ENCODE measurements at regions not wholly inside any gene's neighbourhood (a gene's known extent, or its start where the extent isn't known, plus 50 kb on each side); places are given as distances from the start of the nearest gene placed in this dataset.

DNA sequence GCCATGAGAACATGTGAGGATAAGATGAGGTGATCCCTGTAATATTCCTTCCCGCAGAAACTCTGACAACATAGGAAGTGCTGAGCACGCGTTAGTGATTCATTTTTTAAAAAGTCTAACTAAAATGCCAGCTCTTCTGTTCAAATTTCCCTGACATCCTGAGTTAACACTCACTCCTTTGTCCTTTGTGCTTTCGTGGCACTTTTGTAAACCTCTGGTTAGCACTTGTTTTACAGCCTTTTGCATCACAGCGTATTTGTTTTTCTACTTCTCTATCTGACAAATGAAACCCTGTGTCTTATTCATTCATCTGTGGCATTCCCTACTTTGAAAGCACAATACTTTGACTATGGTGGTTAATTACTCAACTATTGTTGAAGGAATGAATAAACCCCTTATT lies 313.6 kb downstream of the NUAK1 start:
- Mint-ChIP-seq H3K4me1 (no peaks in the 10 kb centered on the region), H3K27me3 (peaks cover 6% of the 10 kb centered on the region), H3K9me3 (no peaks in the 10 kb centered on the region), H3K36me3 (ENCODE audit: low read depth) (no peaks in the 10 kb centered on the region), H3K27ac (no peak overlapping the region), H3K4me3 (no peak overlapping the region)
- TF ChIP-seq, protein P1, sequence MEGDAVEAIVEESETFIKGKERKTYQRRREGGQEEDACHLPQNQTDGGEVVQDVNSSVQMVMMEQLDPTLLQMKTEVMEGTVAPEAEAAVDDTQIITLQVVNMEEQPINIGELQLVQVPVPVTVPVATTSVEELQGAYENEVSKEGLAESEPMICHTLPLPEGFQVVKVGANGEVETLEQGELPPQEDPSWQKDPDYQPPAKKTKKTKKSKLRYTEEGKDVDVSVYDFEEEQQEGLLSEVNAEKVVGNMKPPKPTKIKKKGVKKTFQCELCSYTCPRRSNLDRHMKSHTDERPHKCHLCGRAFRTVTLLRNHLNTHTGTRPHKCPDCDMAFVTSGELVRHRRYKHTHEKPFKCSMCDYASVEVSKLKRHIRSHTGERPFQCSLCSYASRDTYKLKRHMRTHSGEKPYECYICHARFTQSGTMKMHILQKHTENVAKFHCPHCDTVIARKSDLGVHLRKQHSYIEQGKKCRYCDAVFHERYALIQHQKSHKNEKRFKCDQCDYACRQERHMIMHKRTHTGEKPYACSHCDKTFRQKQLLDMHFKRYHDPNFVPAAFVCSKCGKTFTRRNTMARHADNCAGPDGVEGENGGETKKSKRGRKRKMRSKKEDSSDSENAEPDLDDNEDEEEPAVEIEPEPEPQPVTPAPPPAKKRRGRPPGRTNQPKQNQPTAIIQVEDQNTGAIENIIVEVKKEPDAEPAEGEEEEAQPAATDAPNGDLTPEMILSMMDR (IDR thresholded peaks at IDR 0.05), result no peak
- POLR2A ChIA-PET, result no interaction called here
- CTCF ChIA-PET, result no interaction called here
- DNase-seq (no peak), ATAC-seq (ENCODE audit: low read depth) (no peak)
- intact Hi-C loops (cut with micrococcal nuclease), result no loop called here

DNA sequence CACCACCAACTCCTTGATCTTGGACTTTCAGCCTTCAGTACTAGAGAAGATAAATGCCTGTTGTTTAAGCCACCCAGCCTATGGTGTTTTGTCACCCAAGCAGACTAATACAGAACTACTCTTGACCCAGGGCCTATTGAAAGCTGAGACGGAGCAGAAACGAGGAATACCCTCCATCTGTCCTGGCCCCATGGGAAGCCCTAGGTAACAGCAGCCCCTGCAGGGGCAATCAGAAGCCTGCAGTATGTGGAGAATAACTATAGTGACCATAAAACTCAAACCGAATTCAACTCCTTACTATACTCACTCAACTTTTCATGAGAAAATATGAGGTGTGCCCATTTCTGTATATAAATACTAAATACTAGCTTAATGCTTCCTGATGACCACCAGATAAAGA lies 307.4 kb downstream of the NUAK1 start:
- Mint-ChIP-seq H3K27ac (no peak overlapping the region), H3K4me3 (no peak overlapping the region), H3K9me3 (no peaks in the 10 kb centered on the region), H3K36me3 (ENCODE audit: low read depth) (no peaks in the 10 kb centered on the region), H3K4me1 (no peaks in the 10 kb centered on the region), H3K27me3 (no peaks in the 10 kb centered on the region)
- ChIA-PET CTCF (no interaction called here), POLR2A (no interaction called here)
- TF ChIP-seq, protein P1 (IDR thresholded peaks at IDR 0.05), result no peak
- no peak for DNase-seq
- intact Hi-C loops (cut with micrococcal nuclease), result no loop called here
- ATAC-seq (ENCODE audit: low read depth), result no peak

DNA sequence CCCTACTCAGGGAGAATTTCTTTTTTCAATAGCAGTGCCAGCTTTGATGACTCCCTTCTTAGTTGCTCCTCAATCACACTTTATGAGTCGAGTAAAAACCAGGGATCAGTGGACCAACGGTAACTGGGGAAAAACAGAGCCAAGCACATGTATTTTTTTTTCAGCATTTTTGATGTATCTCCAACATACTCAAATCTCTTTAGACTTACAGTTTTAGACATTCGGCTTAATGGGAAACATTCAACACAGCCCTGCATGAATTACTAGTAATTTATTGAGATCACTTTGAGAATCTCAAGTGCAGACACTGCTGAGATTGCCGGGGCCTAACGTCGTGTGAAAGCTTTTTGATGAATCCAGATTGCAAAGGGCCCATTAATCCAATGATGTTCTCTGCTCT lies 306.7 kb downstream of the NUAK1 start:
- TF ChIP-seq, protein P1 (IDR thresholded peaks at IDR 0.05), result no peak
- ATAC-seq (ENCODE audit: low read depth) (no peak), DNase-seq (no peak)
- Mint-ChIP-seq H3K4me3 (no peak overlapping the region), H3K36me3 (ENCODE audit: low read depth) (no peaks in the 10 kb centered on the region), H3K27me3 (no peaks in the 10 kb centered on the region), H3K4me1 (no peaks in the 10 kb centered on the region), H3K27ac (no peak overlapping the region), H3K9me3 (no peaks in the 10 kb centered on the region)
- ChIA-PET POLR2A (no interaction called here), CTCF (no interaction called here)
- intact Hi-C loops (cut with micrococcal nuclease), result no loop called here

DNA sequence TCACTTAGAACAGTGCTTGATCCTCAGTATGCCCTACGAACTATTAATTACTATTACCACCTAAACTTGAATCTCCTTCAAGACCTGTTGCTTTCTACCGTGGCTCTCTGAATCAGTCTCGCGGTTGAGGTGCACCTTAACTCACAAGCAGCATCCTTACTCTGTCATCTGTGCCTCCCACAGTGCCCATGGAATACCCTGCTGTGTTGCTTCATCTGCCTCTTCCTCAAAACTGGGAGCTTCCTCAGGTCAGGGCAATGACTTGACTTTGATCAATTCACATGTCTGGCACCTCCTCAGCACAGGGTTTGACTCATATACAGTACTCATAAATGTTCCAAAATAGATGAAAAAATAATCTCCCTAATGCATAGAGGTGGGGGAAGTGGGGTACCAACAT lies 305.9 kb downstream of the NUAK1 start:
- Mint-ChIP-seq H3K27me3 (no peaks in the 10 kb centered on the region), H3K4me3 (no peak overlapping the region), H3K27ac (no peak overlapping the region), H3K4me1 (no peaks in the 10 kb centered on the region), H3K9me3 (no peaks in the 10 kb centered on the region), H3K36me3 (ENCODE audit: low read depth) (no peaks in the 10 kb centered on the region)
- CTCF ChIA-PET, result no interaction called here
- intact Hi-C loops (cut with micrococcal nuclease), result no loop called here
- TF ChIP-seq, protein P1 (IDR thresholded peaks at IDR 0.05), result no peak
- ATAC-seq (ENCODE audit: low read depth) (no peak), DNase-seq (no peak)
- POLR2A ChIA-PET, result no interaction called here

DNA sequence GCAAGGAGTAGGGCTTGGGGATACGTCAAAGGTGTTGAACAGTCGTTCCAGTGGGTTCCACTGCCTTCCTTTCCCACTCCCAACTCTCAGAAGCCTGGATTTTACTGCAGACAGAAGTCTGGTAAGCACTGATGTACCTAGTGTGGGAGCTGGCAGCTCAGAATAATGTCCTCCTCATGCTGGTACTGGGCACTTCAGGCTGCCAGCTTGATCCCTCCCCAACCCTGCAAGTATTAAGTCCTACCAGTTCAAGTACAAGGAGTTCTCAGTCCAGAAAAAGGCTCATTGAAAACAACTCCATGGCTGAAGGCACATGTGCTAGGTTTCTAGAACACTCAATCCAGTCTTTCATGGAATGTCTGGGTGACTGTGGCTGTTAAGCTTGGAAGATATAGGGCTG lies 304.3 kb downstream of the NUAK1 start:
- H3K9me3 Mint-ChIP-seq, result no peaks in the 10 kb centered on the region
- no peaks in the 10 kb centered on the region for H3K27me3 Mint-ChIP-seq
- no peak overlapping the region for H3K4me3 Mint-ChIP-seq
- H3K27ac Mint-ChIP-seq, result no peak overlapping the region
- DNase-seq (no peak), ATAC-seq (ENCODE audit: low read depth) (no peak)
- intact Hi-C loops (cut with micrococcal nuclease), result no loop called here
- H3K36me3 Mint-ChIP-seq (ENCODE audit: low read depth), result no peaks in the 10 kb centered on the region
- TF ChIP-seq, protein P1 (IDR thresholded peaks at IDR 0.05), result no peak
- CTCF ChIA-PET, result no interaction called here
- POLR2A ChIA-PET, result no interaction called here
- no peaks in the 10 kb centered on the region for H3K4me1 Mint-ChIP-seq
